Nephron progenitor cell (in vitro differentiated cells): ENCODE measurements at regions not wholly inside any gene's neighbourhood (a gene's known extent, or its start where the extent isn't known, plus 50 kb on each side); places are given as distances from the start of the nearest gene placed in this dataset.
"Not testable (repeated sequence)": the region's sequence is repeated elsewhere in the genome, so short reads cannot be mapped to it uniquely, and the experiment has no call there.

Experiments
- DNase-seq: peaks from one replicate; pipeline ENCODE4 v3.0.0; 2021
- H3K27ac Mint-ChIP-seq: 2 replicates; pipeline ENCODE4 v1.8.0; 2021; ENCODE audit warnings: mild to moderate bottlenecking, moderate library complexity, mixed read lengths
- H3K27me3 Mint-ChIP-seq: 2 replicates; pipeline ENCODE4 v1.8.0; 2021; ENCODE audit warnings: mild to moderate bottlenecking, low read depth, mixed read lengths; ENCODE audit not compliant: poor library complexity
- H3K36me3 Mint-ChIP-seq: 2 replicates; pipeline ENCODE4 v1.8.0; 2021; ENCODE audit warnings: low read depth, mixed read lengths
- H3K4me1 Mint-ChIP-seq: 2 replicates; pipeline ENCODE4 v1.8.0; 2021; ENCODE audit warnings: mixed read lengths
- H3K4me3 Mint-ChIP-seq: 2 replicates; pipeline ENCODE4 v1.8.0; 2021; ENCODE audit warnings: mild to moderate bottlenecking, moderate library complexity, mixed read lengths
- H3K9me3 Mint-ChIP-seq: 2 replicates; pipeline ENCODE4 v1.8.0; 2021; ENCODE audit warnings: mild to moderate bottlenecking, moderate library complexity, mixed read lengths
- TF ChIP-seq, protein P1 (sequence below): fragments of 200-600 bp; sonication (generic); IDR thresholded peaks from 2 replicates; pipeline ENCODE4 v1.5.0; 2021; ENCODE audit warnings: antibody characterized with exemption

DNA sequence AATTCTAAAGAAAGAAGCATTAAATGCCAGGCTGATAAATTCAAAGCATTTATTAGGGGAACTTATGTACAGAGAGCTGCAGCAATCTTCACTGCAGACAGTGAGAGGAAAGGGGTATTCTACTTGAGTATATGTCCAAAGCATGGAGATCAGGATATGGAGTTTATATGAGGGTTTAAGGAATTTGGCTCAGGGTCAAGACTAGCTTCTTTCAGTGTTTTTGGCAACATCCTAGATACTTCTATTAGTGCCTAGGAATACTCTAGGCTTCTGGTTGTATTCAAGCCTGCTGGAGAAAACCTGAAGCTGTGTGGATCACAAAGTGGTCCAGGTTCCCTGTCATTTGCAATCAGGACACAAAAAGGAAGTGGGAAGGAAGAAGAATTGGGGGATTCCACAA is 194.6 kb downstream of the CETN3 start:
- Mint-ChIP-seq H3K9me3 (peaks cover 22% of the 10 kb centered on the region), H3K27ac (no peak overlapping the region), H3K36me3 (no peaks in the 10 kb centered on the region), H3K4me1 (no peaks in the 10 kb centered on the region), H3K27me3 (no peaks in the 10 kb centered on the region), H3K4me3 (no peak overlapping the region)
- no peak for DNase-seq
- TF ChIP-seq, protein P1, sequence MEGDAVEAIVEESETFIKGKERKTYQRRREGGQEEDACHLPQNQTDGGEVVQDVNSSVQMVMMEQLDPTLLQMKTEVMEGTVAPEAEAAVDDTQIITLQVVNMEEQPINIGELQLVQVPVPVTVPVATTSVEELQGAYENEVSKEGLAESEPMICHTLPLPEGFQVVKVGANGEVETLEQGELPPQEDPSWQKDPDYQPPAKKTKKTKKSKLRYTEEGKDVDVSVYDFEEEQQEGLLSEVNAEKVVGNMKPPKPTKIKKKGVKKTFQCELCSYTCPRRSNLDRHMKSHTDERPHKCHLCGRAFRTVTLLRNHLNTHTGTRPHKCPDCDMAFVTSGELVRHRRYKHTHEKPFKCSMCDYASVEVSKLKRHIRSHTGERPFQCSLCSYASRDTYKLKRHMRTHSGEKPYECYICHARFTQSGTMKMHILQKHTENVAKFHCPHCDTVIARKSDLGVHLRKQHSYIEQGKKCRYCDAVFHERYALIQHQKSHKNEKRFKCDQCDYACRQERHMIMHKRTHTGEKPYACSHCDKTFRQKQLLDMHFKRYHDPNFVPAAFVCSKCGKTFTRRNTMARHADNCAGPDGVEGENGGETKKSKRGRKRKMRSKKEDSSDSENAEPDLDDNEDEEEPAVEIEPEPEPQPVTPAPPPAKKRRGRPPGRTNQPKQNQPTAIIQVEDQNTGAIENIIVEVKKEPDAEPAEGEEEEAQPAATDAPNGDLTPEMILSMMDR = no peak

DNA sequence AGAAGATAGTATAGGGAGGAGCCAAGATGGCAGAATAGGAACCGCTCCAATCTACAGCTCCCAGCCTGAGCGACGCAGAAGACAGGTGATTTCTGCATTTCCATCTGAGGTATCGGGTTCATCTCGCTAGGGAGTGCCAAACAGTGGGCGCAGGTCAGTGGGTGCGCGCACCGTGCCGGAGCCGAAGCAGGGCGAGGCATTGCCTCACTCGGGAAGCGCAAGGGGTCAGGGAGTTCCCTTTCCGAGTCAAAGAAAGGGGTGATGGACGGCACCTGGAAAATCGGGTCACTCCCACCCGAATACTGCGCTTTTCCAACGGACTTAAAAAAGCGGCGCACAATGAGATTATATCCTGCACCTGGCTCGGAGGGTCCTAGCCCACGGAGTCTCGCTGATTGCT is 201.2 kb downstream of the CETN3 start:
- not testable (repeated sequence) for H3K4me1 Mint-ChIP-seq, H3K27ac Mint-ChIP-seq, DNase-seq, H3K27me3 Mint-ChIP-seq
- peaks cover 25% of the 10 kb centered on the region for H3K36me3 Mint-ChIP-seq
- H3K9me3 Mint-ChIP-seq = peaks cover 44% of the 10 kb centered on the region
- H3K4me3 Mint-ChIP-seq = peak overlapping the region; percentile 71

DNA sequence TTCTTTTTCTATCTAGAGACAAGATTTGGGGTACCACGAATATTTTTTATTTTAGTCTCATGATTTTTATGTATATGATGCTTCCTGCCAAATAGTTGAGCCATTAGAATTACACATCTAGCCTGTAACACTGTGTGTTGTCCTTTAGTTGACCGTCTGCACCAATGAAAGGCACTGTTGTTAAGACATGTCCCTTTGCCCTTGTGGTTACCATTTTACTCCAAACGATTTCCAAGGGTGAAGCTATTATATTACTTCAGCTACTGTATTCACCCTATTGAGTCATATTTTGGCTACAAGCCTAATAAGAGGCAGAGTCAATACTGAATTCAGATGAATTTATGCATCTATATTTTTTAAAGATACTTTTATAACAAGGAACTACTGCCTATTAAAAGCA is 207.6 kb downstream of the CETN3 start:
- peaks cover 12% of the 10 kb centered on the region for H3K4me1 Mint-ChIP-seq

DNA sequence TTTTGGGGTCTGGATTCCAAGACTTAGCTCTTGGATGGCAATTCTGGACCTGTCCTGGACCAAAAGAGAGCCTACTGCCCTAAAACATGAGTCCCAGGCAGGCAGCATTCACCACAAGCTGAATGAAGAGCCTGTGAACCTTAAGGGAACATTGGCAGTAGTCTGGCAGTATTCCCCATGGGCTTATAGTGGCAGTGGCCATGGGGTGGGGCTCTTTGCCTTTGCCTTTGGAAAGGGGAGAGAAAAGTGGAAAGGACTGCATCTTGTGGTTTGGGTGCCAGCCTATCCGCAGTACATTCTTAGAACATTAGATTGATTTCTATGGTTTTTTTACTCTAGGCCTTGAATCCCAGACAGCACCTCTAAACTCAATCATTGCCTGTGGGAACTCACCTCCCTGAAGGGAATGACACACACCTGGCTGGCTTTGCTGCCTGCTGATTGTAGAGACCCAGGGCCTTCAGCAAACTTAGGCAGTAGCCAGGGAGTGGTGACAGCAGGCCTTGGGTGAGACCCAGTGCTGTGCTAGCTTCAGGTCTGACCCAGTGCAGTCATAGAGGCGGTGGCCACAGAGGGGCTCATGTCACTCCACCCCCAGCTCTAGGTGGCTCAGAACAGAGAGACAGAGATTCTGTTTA is 216.3 kb downstream of the CETN3 start:
- Mint-ChIP-seq H3K9me3 (peaks cover 22% of the 10 kb centered on the region), H3K4me3 (no peak overlapping the region), H3K4me1 (peaks cover 43% of the 10 kb centered on the region), H3K27me3 (no peaks in the 10 kb centered on the region), H3K27ac (no peak overlapping the region), H3K36me3 (peaks cover 14% of the 10 kb centered on the region)
- TF ChIP-seq, protein P1 = no peak
- DNase-seq = no peak

More for the DNA sequence above, 207.6 kb downstream of the CETN3 start:
- peaks cover 17% of the 10 kb centered on the region for H3K36me3 Mint-ChIP-seq
- TF ChIP-seq, protein P1 = no peak
- H3K4me3 Mint-ChIP-seq = no peak overlapping the region
- H3K27ac Mint-ChIP-seq = no peak overlapping the region
- DNase-seq = no peak
- H3K9me3 Mint-ChIP-seq = peaks cover 24% of the 10 kb centered on the region
- no peaks in the 10 kb centered on the region for H3K27me3 Mint-ChIP-seq

DNA sequence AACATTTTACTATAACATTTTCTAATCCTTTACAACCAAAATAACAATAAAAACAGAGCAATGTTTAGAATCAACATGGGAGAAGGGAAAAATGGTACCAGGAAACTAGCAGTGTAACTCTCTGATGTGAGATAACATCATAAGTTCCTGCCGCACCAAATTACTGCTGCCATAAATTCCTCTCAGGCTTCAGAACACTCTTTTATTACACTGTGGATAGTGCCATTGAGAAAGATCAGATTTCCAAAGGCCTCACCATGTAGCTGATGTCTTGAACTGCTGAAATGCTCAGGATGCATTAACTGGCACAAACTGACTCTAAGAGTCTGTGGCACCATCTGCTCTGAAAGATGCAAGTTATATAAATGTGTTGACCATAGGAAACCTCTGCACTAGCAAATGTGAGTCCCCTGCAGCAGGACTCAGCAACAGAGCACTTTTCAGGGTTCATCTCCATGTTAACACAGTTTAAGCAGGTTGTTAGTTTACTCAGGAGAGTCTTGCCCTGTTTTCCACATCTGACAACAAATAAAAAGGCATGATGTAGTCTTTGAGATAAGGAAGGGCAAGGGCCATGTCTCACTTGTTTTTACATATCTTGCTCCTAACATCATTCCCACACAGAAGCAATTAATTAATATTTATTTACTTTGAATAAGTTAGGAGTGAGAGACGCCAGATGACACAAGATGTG is 218.1 kb downstream of the CETN3 start:
- Mint-ChIP-seq H3K4me1 (peaks cover 34% of the 10 kb centered on the region), H3K4me3 (no peak overlapping the region), H3K27me3 (peaks cover 5% of the 10 kb centered on the region), H3K9me3 (peaks cover 22% of the 10 kb centered on the region), H3K36me3 (peaks cover 14% of the 10 kb centered on the region), H3K27ac (peak overlapping the region; percentile 95)
- no peak for DNase-seq
- TF ChIP-seq, protein P1 = no peak

DNA sequence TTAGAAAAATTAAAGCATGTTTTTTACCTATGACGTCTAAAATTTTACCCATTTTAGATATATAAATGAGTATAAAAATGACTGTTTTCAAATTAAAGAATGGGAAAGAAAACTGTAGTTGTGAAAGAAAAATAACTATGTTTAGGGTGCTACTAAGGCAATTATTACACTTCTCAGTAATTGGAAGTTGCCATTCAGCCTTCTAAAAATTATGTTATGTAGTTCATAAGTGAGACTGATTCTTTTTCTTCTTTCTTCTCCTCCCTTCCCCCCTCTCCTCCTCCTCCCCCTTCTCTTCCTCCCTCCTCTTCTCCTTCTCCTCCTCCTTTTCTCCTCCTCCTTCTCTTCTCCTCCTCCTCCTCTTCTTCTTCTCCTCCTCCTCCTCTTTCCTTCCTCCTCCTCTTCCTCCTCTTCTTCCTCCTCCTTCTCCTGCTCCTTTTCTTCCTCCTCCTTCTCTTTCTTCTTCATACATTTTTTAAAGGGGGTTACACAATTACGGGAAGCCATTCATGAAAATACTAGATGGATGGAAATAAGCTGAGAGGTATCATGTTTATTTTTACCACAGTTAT is 223.6 kb downstream of the CETN3 start:
- H3K27ac Mint-ChIP-seq = peak overlapping the region; percentile 27
- no peak for DNase-seq
- H3K36me3 Mint-ChIP-seq = peaks cover 7% of the 10 kb centered on the region
- peaks cover 8% of the 10 kb centered on the region for H3K27me3 Mint-ChIP-seq
- H3K4me3 Mint-ChIP-seq = no peak overlapping the region
- H3K9me3 Mint-ChIP-seq = peaks cover 3% of the 10 kb centered on the region
- TF ChIP-seq, protein P1 = no peak
- H3K4me1 Mint-ChIP-seq = peaks cover 29% of the 10 kb centered on the region
